HG02610 (cell line): ENCODE measurements at regions not wholly inside any gene's neighbourhood (a gene's known extent, or its start where the extent isn't known, plus 50 kb on each side); places are given as distances from the start of the nearest gene placed in this dataset.

Experiments
- ATAC-seq: cut with Tn5 transposase; IDR thresholded peaks from one replicate; pipeline ENCODE4 v1.9.1; 2021; ENCODE audit warnings: mild to moderate bottlenecking, moderate library complexity; ENCODE audit not compliant: unreplicated experiment

DNA sequence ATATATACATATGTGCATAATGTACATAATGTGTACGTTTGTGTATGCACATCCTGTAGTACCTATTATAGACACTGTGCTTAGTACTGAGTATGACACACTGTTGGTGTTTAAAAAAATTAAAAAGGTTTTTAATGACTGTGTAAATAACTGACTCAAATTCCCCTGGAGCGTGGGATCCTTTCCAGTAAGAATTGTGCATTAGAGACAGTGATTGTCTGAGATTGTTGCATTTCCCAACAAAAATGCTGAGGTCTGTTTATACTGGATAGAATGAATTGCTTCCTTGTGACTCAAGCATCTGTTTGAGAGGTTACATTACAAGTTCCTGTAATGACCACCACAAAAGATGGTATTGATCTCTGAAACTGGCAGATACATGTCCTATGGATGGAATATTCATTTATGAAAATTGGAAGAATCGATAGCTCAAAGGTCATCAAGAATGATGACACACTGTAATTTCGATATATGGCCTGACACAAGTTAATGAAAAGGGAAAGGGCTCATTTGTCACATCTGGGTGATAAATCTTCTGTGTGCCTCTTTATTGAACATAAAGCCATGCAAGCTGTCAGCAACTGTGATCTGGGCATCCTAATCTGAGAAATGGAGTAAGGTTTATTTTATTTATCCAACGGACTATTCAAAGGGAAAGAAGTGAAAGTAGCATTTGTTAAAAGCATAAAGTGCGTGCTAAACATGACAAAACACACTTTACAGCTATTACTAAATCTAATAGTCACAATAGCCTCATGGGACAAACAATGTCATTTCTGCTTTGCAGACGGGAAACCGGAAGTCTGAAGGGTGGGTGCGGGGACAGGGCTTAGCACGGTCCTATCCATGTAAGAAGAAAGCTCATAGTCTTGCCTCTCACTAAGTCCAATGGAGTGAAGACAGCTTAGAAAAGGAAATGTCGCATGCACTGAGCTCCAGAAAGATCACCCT lies 228.8 kb downstream of the CDH11 start:
- ATAC-seq: no peak

DNA sequence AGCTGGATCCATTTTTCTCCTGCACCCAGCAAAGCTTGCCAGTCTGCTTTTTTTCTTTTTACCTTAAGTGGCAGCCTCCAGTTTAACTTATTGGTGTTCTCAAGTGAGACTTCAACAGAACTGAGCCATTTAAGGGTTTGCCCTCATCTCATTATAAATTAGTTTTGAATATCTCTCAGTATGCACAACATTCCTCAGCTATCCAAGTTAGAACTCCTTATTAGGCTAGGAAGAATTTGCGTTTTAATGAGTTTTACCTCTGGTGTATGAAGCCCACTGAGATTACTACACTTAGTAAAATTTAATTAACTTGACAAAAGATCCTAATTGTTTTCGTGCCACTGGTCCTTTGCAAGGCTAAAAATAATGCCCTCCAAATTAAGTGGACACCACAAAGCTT lies 232.4 kb downstream of the CDH11 start:
- no peak for ATAC-seq

DNA sequence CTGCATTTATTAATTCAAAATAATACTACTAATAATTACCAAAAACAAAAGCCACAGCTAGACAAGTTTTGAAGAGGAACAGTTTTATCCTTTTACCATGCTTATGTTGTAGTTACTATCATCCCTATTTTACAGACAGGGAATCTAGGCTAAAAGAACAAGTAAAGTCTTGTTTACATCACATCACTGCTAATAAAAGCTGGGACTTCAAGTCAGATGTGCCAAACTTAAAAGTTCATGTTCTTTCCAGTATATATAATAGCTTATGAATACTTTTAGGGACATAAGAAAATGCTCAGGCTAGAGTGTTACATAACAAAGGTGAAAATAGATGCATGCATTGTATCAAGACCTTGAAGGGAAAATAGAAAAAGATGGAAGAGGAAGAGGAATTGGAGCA lies 234.2 kb downstream of the CDH11 start:
- ATAC-seq: no peak

DNA sequence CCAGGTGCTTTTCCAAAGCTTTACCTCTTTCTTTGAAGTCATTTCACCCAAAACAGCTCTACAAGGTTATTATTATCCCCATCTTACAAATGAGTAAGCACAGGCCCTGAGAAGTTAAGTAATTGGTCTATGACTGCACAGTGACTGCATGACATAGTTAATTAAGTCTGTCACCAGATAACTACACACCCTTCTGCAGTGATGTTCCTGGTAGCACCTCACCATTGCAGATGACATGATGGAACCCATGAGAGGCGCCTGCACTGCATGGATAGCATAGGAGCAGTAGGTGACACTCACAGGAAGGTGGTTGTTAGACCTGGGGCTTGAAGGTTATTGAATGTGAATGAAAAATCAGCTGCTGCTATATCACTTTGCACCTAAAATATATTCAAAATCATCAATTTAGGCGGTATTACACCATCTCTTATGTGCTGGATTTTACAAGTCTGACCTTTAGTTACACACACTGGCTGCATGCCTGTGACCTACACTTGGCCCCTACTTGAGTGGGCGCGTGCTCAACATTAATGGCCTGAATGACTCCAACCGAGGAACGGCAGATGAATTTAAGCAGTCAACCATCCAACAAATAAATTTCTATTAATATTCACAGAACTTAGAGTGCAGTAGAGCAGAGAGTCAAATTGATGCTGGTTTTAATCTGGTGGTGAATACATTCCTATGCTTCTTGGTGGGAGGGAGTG lies 239.6 kb downstream of the CDH11 start:
- no peak for ATAC-seq

DNA sequence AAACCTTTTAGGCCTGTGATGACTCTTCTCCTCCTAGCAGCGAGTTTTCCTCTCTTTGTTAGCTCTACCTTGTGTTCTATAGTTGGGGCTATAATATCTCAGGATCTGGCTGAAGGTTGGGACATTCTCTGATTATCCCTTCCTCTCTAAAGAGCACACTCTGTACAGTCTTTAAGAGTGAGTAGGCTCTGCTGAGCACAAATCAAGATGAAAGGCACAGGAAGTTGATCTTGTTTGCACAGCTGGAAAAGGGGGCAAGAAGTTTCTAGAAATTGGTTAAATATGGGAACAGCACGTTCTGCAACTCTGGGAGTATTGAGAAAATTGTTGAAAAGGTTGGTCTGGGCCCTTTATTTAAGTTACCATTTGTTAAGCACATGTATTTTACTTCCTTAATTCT lies 240.9 kb downstream of the CDH11 start:
- no peak for ATAC-seq

DNA sequence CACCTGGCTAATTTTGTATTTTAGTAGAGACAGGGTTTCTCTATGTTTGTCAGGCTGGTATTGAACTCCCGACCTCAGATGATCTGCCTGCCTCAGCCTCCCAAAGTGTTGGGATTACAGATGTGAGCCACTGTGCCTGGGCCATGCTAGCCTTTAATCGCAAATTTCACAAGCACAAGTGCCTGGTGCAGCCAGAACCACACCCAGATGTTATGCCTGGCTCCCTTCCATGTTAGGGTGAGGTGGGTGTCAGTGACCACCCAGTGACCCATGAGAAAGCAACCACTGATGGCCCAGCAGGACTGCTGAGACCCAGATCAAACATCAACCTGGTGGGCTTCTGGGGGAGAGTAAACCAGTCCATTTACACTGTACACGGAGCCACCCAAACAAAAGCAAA lies 241.9 kb downstream of the CDH11 start:
- no peak for ATAC-seq

DNA sequence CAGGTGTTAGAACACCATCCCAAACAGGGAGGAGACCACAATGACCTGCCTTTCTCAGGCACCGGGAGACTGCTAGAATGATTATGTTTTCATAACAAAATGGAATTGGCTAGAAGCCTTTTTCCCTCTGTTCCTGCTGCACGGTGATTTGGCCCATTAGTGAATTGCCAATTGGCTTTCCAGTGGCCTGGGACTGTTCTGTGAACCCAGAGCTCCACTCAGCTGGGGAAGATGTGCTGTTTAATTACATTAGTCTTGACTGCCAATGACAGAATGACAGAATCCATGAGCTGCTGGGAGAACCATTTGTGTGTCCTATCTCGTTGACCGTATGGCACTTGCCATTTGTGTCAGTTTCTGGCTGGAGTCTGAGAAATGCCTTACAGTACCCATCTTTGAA lies 242.9 kb downstream of the CDH11 start:
- no peak for ATAC-seq

DNA sequence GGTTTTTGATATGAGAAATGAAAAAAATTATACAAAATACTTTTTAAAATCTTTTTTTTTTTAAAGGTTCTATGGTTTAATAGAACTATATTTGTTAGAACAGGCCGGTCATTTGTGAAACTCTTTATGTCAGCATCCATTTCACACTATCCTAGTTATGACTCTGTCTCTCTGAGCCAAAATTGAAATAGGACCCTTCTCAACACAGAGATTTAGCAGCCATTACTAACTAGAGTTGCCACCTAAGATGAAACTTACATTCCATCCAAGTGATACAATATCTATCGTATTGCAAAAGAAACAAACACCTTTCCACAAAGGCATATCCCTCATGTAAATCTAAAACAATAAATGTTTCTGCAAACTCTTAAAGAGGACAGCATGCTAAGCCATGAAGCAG lies 249.8 kb downstream of the CDH11 start:
- ATAC-seq: no peak

DNA sequence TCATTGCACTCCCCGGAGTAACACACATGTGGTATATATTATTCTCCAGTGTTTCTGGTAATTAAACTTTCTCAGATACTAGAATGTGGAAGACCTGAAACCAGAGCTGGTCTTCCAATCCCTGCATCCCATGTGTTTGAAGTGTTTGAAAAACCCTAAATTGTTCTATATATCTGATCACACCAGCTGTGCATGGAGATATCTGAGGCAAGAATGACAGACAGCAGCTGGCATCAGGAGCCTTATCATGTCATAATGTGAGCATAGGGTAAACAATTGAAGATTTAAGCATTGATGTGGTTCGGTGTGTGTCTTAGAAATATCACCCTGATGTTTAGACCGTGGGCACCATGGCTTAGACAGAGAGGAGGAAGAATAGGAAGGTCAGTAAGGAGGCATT lies 251.0 kb downstream of the CDH11 start:
- no peak for ATAC-seq

DNA sequence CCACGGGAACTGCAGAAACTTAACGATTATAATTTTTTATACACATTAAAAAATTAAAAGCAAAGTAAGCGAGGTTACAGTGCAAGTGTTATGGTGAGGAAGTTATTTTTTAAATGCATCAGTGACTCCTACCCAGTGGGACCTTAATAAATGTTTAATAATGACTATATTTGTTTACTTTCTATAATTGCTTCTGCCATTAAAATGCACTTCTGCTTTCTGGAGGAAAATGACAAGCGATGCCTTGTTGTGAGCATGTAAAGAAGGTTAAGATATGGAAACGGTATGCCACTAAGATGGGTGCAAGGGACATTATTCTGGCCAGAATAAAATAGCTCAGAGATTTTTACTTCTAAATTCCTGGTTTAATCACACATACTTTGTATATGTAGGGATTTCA lies 252.1 kb downstream of the CDH11 start:
- ATAC-seq: no peak

DNA sequence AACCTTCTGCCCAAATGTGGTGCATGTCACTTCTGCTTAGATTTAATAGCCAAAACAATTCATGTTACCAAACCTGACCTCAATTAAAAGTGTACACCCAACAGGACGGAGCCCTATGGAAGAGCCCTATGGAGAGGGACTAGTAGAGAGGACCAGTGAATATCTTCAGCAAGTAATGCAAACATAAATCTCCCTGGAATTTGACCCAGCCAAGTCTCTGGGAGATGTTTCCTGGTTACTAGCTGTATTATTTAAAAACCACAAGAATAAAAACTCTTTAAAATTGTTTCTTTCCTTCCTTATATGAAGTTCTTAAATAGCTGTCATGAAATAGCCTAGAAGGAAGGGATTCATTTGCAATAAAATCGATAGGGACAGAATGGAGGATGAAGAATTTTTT lies 255.8 kb downstream of the CDH11 start:
- no peak for ATAC-seq

DNA sequence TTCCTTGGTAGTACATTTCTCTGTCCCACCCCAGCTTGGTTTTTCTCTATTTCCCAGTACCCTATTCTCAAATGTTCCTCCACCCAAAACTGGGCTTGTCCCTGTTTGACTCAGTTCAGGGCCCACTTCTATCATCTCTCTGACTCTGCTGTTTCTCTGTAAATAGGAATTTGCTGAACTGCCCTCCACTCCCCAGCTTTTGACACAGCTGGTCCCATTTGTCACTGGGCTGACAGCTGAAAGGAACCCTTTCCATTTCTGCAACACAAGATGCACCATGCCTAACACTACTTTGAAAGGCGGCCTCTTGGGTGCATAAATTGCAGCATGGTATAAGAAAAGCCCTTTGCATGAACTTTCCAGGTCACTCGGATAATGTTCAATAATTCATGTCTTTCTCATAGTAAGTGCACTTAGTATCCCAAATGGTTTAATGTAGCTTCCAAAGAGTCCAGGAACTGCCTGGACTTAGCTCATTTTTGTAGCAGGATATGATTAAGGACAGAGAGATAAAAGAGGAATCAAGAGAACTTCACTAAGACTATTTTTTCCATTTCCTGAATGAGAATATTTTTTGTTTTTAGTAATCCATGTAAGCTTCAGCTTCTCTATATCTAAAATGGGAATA lies 256.7 kb downstream of the CDH11 start:
- ATAC-seq: no peak

DNA sequence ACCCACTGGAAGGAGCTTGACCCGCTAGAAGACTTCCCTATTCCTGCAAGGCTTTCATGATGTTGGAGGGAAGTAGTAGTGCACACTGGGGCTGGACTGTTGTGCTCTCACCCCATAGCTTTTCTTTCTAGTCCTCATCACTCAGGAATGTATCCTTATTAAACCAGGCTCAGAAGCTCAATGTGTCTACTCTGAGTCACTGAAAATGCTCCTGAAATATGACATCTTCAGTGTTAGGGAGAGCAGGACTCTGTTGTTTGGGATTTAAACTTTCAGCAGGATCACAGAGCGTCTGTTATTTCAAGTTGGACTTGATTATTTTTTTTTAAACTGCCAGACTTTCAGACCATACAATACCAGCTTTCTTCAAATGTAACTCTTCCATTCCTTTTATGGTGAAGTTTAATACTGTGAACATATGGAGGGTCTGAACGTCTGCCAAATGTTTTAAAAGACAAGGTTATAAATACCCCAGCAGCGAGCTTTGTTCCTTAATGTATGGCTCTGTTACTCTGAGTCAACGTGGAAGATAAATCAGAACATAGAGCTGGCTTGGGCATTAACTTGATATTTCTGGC lies 257.5 kb downstream of the CDH11 start:
- no peak for ATAC-seq

DNA sequence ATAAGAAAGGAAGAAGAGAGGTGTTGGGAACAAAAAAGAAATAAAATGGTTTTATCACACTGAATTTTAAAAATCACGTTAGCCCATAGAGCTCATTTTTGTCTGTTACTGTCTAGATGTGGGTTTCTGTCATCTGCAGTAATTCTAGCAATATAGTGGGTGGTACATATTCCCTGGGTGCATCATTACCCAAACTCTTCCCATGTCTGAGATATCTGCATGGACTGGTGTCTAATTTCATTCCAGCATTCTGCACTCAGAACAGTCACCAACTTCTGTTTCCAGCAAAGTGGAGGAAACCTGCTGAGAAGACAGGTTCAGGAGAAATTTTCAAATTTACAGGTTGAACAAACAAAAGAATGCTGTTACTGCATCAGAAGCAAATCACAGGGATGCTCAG lies 263.8 kb downstream of the CDH11 start:
- ATAC-seq: no peak

DNA sequence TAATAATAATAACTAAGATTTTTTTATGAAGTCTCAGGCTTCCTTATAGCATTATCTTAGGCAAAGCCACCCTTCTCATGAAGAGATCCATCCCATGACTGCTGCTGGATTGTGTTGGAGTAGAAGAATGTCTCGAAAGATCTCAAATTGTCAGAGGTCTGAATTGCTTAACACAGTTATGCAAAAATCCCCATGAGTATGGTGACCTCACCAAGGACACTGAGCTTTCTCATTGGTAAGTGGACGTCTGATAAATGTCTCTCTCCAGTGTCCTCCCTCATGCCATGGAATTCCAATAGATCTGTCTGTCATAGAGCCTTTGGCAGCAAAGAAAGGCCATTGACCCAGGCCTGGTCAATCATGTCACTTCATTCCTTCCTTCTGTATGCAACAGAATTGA lies 264.5 kb downstream of the CDH11 start:
- ATAC-seq: no peak

DNA sequence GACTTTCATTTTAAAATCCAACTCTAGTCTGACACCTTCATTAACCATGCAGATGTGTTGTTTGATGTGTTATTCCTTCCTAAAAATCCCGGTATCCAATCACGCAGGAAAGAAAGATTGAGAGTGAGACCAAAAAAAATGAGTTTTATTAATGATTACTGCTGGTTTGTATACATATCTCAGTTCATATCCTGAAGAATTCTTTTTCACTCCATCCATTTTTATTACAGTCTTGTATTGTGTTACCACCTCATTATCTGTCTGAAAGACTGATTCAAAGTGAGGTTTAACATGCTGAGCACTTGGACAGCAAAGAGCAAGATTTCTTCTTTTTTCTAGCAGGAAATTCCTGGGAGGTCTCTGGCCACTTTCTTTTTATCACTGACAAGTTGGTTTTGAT lies 268.3 kb downstream of the CDH11 start:
- ATAC-seq: no peak

DNA sequence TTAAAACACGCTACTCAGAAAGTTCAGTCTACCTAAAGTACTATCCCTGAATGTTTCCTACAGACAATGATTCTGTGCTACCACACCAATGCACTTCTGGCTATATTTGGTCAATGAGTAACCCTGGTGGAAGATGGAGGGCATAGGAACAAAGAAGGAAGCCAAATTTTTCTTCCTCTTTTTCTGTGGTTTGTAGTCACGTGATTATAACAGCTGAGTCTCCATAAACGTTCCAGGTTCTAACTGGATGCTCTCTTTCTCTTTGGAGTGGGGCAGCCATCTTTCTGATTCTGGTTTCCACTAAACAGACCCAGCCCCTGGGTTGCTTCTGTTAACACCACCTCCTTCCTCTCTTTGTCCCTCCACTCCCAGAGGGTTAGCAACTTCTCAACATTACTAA lies 274.9 kb downstream of the CDH11 start:
- no peak for ATAC-seq

DNA sequence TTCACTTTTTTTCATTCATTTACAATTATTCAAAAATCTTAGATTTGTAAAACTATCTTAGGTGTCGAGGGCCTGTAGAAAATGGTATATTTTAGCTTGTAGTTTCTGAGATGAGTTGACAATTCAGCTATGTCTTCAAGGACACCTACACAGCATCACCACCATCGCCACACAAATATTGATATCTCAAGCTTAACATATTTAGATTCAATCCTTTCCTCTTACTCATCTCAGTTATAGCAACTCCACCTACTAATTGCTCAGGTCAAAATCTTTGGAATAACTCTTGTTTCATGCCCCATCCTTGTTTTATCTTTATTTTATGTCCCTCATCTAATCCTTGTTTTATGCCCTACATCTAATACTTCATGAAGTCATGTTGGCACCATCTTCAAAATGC lies 276.8 kb downstream of the CDH11 start:
- no peak for ATAC-seq

DNA sequence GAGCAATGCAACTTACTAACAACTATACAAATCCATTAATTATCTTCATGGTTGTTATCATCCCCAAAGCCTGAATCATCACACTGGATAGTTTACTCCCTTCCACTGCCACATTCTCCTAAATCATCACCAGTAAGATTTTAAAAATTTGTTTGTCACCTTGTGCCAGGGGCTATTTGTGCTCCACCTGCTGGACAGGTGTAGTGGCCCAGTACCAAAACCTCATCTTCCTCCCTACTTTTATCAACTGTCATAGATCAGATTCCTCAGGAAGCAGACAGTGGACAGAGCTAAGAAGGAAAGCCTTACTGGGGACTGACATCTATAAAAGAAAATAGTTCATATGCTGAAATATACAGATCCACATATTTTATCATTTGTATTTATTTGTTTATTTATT lies 280.4 kb downstream of the CDH11 start:
- no peak for ATAC-seq

DNA sequence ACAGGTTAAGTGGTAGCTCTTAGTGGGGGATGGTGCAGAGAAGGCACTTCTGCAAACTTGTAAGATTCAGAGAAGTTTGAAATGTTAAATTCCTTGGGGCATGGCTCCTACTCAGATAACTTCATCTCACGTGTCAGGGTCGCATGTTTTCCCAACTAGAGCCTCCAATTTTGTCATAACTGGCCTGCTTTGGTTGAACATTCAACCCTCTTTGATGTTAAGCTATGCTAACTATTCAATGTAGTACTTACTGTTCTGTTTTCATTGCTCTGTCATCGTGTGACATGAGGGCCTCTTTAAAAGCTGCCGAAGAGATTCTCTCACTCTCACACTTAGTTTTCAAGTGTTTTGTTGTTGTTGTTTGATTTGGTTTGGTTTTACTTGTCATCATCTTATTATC lies 280.8 kb downstream of the CDH11 start:
- no peak for ATAC-seq

DNA sequence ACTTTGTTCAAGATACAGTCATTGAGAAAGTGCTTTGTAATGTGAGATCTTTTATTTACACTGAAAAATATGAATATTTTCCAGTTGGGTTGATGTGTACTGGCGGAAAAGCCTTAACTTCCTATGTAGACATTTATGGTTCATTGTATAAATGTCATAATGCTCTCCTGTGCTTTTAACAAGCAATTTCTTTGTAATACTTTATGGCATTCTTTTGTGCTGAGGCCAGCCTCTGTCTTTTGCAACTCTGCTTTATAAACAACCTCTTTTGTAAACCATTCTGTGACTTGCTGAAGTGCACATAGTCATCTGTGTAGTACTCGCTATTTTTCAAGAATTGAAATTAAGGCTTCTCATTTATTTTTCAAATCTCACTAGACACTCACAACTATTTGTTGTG lies 291.2 kb downstream of the CDH11 start:
- ATAC-seq: no peak

DNA sequence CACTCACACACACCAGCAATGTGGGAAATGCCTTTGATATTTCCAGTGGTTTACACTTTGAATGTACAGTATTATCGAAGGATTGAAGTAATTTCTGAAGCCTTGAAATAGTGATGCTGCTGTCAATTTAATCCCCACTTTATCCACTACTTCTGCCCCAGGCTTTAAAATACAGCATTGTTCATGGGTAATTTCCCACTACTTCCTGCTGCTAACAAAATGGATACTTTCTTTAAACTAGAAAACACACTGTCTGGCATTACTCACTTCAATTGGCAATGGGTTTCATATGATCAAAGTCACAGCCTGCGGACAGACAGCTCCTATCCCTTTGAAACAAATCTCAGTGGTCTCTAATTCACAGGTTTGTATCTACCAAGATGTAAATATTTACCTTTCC lies 292.2 kb downstream of the CDH11 start:
- ATAC-seq: no peak
